PC-9 (cell line): ENCODE measurements at regions not wholly inside any gene's neighbourhood (a gene's known extent, or its start where the extent isn't known, plus 50 kb on each side); places are given as distances from the start of the nearest gene placed in this dataset.

Source experiments
- CTCF ChIP-seq: fragments of 200-600 bp; sonication (generic); conservative IDR thresholded peaks from 2 replicates; pipeline ENCODE4 v1.6.1; 2017; ENCODE audit warnings: mixed run types, antibody characterized with exemption, mild to moderate bottlenecking, moderate library complexity
- EZH2 ChIP-seq: fragments of 200-600 bp; sonication (generic); IDR thresholded peaks from 2 replicates; pipeline ENCODE4 v1.8.0; 2017; ENCODE audit warnings: antibody characterized with exemption, low read depth

DNA sequence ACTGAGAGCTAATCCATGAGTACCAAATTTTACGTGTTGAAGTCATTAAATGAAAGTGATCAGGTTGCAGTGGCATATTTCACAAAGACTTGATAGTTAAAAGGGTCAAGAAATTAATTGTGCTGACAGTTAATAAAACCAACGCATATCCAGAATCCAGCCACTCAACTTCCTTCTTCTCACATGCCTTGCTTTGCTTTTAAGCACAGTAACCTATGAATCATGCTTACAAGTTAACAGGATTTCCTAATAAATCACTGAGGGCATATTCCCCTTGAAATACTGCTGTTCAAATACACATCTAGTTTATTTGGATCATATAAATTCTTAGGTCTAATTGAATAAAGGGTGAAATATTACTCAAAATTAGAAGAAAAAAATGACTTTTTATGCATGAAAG, 801.5 kb upstream of the EPHA6 start:
- TF ChIP-seq CTCF (no peak), EZH2 (no peak)
